Psoas muscle (tissue), 7 donors: ENCODE measurements at regions not wholly inside any gene's neighbourhood (a gene's known extent, or its start where the extent isn't known, plus 50 kb on each side); places are given as distances from the start of the nearest gene placed in this dataset.

ENCODE experiments used
- ATAC-seq, 4 donors: fragments of 200-7000 bp; cut with Tn5 transposase; one replicate each; pipeline ENCODE4 v1.9.1; 2020; ENCODE audit warnings: moderate library complexity in 3 of 4, mild to moderate bottlenecking in 2 of 4
- DNase-seq, 2 donors: peaks; one replicate each; pipeline ENCODE4 v3.0.0-alpha.2; 2020
- H3K27ac ChIP-seq: fragments of 200-600 bp; one replicate; pipeline ENCODE4 v1.8.0; 2022
- H3K27me3 ChIP-seq, 3 donors: fragments of 200-600 bp in 1 of 3; one replicate each; pipeline versions ENCODE4 v1.6.1 to v1.8.0; 2013 to 2022; ENCODE audit warnings: low read length in 2 of 3, mild to moderate bottlenecking in 2 of 3, moderate library complexity in 1 of 3; ENCODE audit not compliant: insufficient read depth in 3 of 3
- H3K36me3 ChIP-seq, 2 donors: fragments of 200-600 bp in 1 of 2; one replicate each; pipeline versions ENCODE4 v1.6.1 to v1.8.0; 2013 to 2022; ENCODE audit warnings: low read depth in 1 of 2, mild to moderate bottlenecking in 1 of 2, moderate library complexity in 1 of 2; ENCODE audit not compliant: insufficient read depth in 1 of 2
- H3K4me1 ChIP-seq: fragments of 200-600 bp; one replicate; pipeline ENCODE4 v1.8.0; 2022
- H3K4me3 ChIP-seq: fragments of 200-600 bp; one replicate; pipeline ENCODE4 v1.8.0; 2022; ENCODE audit warnings: mild to moderate bottlenecking
- H3K9me3 ChIP-seq: fragments of 200-600 bp; one replicate; pipeline ENCODE4 v1.8.0; 2022
- WGBS, 3 donors: extraction: QIAGEN DNeasy Blood & Tissue Kit; methylation state at CpG; one replicate each; pipeline versions ENCODE4 v1.1.6 to v1.1.7; 2013; 5-methylcytosine and 5-hydroxymethylcytosine counted together
- intact Hi-C, 2 donors: fragments of 100-400 bp; cut with DNase I; formaldehyde crosslinking; loops; one replicate each; pipeline versions ENCODE4 v1.11.0 to v1.14.2; 2022
- TF ChIP-seq, protein P1 (sequence below): fragments of 200-600 bp; IDR thresholded peaks from one replicate; pipeline ENCODE4 v1.8.0; 2022; ENCODE audit warnings: antibody characterized with exemption
- donor health status: healthy with polysubstance abuse.
- donor health status: DM: no; HTN: no; CAD: no; lungs with moderate emphysema.
- donor health status: Bipolar disorder and iron deficiency.
- donor health status: healthy.
- donor health status: DM: yes; HTN: yes; CAD: no.
- donor health status: DM: no; HTN: no; CAD: no.
- donor health status: DM: yes; HTN: yes; CAD: no.

DNA sequence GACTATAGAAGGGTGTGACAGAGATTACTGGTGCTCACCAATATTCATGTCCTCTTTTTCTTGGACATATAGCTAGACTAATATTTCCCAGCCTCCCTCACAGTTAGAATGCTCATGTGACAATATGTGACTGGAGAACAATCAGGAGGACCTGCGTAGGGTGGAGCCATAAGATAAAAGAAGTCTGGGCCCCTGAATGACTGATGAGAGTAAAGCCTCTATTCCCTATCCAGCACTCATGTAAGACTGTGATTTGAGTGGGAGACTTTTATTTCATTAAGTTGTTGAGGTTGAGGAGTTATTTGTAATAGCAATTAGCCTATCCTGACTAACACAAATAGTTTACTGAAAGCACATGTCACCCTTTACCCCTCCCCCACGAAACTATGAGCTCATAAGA is 1247.1 kb upstream of the TENM4 start:
- no peak for DNase-seq
- intact Hi-C loops, result no loop called here
- WGBS, 3 donors, result 68 to 82% (median 70%) methylated on average over 2 of the region's 2 CpGs
- no peak overlapping the region for H3K4me3 ChIP-seq
- no peaks in the 10 kb centered on the region for H3K36me3 ChIP-seq
- no peaks in the 10 kb centered on the region for H3K27me3 ChIP-seq
- H3K4me1 ChIP-seq, result no peaks in the 10 kb centered on the region
- H3K9me3 ChIP-seq, result no peaks in the 10 kb centered on the region
- no peak for ATAC-seq
- H3K27ac ChIP-seq, result no peak overlapping the region
- TF ChIP-seq, protein P1, sequence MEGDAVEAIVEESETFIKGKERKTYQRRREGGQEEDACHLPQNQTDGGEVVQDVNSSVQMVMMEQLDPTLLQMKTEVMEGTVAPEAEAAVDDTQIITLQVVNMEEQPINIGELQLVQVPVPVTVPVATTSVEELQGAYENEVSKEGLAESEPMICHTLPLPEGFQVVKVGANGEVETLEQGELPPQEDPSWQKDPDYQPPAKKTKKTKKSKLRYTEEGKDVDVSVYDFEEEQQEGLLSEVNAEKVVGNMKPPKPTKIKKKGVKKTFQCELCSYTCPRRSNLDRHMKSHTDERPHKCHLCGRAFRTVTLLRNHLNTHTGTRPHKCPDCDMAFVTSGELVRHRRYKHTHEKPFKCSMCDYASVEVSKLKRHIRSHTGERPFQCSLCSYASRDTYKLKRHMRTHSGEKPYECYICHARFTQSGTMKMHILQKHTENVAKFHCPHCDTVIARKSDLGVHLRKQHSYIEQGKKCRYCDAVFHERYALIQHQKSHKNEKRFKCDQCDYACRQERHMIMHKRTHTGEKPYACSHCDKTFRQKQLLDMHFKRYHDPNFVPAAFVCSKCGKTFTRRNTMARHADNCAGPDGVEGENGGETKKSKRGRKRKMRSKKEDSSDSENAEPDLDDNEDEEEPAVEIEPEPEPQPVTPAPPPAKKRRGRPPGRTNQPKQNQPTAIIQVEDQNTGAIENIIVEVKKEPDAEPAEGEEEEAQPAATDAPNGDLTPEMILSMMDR, result no peak

DNA sequence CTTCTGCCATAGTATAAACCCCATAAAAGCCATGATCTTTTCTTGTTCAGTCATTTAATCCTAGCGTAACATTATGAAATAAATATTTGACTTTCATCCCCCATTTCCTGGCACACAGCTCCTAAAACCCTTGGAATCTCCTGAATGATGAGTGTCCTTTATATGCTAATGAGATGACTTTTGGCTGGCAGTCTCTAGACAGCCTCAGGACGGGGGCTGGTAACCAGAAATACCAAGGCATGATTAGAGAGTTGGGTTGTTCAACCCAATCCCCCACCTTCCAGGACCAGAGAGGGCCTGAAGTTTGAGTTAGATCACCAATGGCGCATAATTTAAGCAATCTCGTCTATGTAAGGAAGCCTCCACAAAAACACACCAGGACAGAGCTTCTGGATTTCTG is 1246.1 kb upstream of the TENM4 start:
- H3K36me3 ChIP-seq, result no peaks in the 10 kb centered on the region
- intact Hi-C loops, result no loop called here
- TF ChIP-seq, protein P1, result no peak
- DNase-seq (no peak), ATAC-seq (no peak)
- H3K9me3 ChIP-seq, result no peaks in the 10 kb centered on the region
- 73 to 83% (median 79%) methylated on average over 4 of the region's 4 CpGs for WGBS, 3 donors
- no peaks in the 10 kb centered on the region for H3K4me1 ChIP-seq
- no peaks in the 10 kb centered on the region for H3K27me3 ChIP-seq
- no peak overlapping the region for H3K27ac ChIP-seq
- H3K4me3 ChIP-seq, result no peak overlapping the region

DNA sequence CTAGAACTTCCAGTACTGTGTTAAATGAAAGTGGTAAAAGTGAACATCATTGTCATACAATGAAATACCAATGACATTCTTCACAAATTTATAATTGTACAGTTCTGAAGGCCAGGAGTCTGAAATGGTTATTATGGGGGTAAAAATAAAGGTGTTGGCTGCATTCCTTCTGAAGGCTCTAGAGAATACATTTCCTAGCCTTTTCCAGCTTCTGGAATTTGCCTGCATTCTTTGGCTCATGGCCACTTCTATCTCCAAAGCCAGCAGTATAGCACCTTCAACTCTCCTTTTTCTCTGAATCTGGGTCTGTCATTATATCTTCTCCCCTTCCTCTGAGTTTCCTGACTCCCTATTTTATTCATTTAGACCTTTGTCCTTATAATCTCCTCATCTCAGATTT is 1232.7 kb upstream of the TENM4 start:
- H3K9me3 ChIP-seq, result no peaks in the 10 kb centered on the region
- no peak for DNase-seq
- no peak for ATAC-seq
- intact Hi-C loops, result no loop called here
- TF ChIP-seq, protein P1, result no peak
- H3K27ac ChIP-seq, result no peak overlapping the region
- no peaks in the 10 kb centered on the region for H3K4me1 ChIP-seq
- no peaks in the 10 kb centered on the region for H3K36me3 ChIP-seq
- no peaks in the 10 kb centered on the region for H3K27me3 ChIP-seq
- no peak overlapping the region for H3K4me3 ChIP-seq

DNA sequence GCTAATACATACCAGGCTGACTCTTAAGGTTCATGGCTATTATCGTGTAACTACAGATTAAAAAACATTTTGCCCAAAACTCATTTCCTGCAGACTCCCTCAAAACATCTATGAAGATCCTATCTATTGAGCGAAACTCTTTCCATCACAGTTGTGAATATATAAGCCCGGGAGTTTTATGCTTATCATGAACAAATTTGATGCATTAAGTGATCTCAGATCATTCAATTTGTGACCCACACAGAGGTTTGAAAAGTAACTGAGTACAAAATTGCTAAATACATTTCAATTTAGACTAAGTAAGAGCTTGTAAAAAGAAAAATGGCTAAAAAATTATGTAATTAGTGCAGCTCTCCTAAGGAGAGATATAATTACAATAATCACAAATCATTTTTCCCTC is 1228.8 kb upstream of the TENM4 start:
- WGBS, 3 donors, result 81 to 89% (median 87%) methylated on average over 3 of the region's 3 CpGs
- Histone ChIP-seq H3K27me3 (no peaks in the 10 kb centered on the region), H3K9me3 (no peaks in the 10 kb centered on the region), H3K27ac (no peak overlapping the region), H3K36me3 (no peaks in the 10 kb centered on the region), H3K4me1 (no peaks in the 10 kb centered on the region), H3K4me3 (no peak overlapping the region)
- intact Hi-C loops, result no loop called here
- TF ChIP-seq, protein P1, result no peak
- ATAC-seq (no peak), DNase-seq (no peak)

DNA sequence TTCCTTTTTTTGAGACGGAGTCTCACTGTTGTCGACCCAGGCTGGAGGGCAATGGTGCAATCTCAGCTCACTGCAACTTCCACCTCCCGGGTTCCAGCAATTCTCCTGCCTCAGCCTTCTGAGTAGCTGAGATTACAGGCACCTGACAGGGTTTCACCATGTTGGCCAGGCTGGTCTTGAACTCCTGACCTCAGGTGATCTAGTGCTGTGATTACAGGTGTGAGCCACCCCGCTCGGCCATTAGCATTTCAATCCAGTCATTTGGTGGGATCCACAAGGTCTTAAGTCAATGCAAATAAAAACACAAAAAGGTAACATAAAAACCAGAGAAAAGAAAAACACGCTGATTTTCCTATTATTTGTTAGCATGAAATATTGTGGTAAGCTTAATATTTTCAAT is 1227.2 kb upstream of the TENM4 start:
- WGBS, 3 donors, result 84 to 88% (median 87%) methylated on average over 6 of the region's 6 CpGs
- intact Hi-C loops, result no loop called here
- H3K36me3 ChIP-seq, result no peaks in the 10 kb centered on the region
- ATAC-seq, result no peak
- no peak overlapping the region for H3K27ac ChIP-seq
- H3K4me1 ChIP-seq, result no peaks in the 10 kb centered on the region
- H3K27me3 ChIP-seq, result no peaks in the 10 kb centered on the region
- H3K4me3 ChIP-seq, result no peak overlapping the region
- TF ChIP-seq, protein P1, result no peak
- no peak for DNase-seq
- H3K9me3 ChIP-seq, result no peaks in the 10 kb centered on the region
